IPS-20b (cell line): ENCODE measurements at regions not wholly inside any gene's neighbourhood (a gene's known extent, or its start where the extent isn't known, plus 50 kb on each side); places are given as distances from the start of the nearest gene placed in this dataset.

Source experiments
- H3K27ac ChIP-seq: one replicate; pipeline ENCODE4 v1.5.1; 2013; ENCODE audit warnings: low read length
- H3K27me3 ChIP-seq: 2 replicates; pipeline ENCODE4 v1.6.1; 2013; ENCODE audit warnings: mild to moderate bottlenecking, low read length, inconsistent platforms; ENCODE audit not compliant: insufficient read depth
- H3K36me3 ChIP-seq: 2 replicates; pipeline ENCODE4 v1.6.1; 2013; ENCODE audit warnings: low read depth, mild to moderate bottlenecking, inconsistent platforms, low read length, moderate library complexity; ENCODE audit not compliant: insufficient read depth
- H3K4me1 ChIP-seq: 2 replicates; pipeline ENCODE4 v1.6.1; 2013; ENCODE audit warnings: mild to moderate bottlenecking, control low read depth, inconsistent platforms, low read length, moderate library complexity; ENCODE audit not compliant: insufficient read depth
- H3K4me3 ChIP-seq: 2 replicates; pipeline ENCODE4 v1.5.1; 2013; ENCODE audit warnings: mild to moderate bottlenecking, low read length, inconsistent platforms
- H3K9ac ChIP-seq: 2 replicates; pipeline ENCODE4 v1.6.1; 2013; ENCODE audit warnings: low read depth, mild to moderate bottlenecking, inconsistent platforms, low read length, moderate library complexity
- H3K9me3 ChIP-seq: 2 replicates; pipeline ENCODE4 v1.6.1; 2013; ENCODE audit warnings: mild to moderate bottlenecking, low read depth, low read length, inconsistent platforms; ENCODE audit not compliant: insufficient read depth

DNA sequence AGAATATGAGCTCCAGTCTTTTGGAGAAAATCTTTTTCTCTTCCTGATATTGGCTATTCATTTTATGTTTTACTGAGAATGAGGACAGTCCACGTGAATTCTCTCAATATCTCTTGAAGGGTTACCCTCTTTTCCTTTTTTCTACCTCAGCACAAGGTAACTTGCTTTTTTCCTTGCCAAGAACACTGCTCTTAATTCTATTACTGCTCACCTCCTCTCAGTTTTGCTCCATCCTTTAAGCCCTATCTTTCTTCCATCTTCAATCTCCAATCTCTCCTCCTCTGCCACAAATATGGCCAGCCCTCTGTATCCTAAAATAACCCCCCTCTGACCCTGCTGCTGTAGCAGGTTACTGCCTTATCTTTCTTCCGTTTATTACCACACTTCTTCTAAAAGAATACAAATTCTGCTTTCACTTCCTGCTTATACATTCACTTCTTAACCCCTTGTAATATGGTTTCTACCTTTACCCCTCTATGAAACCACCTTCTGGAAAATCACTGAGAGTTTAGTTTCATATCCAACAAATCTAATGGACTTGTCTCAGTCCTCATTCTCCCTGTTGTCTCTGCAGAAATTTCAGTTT lies 89.0 kb downstream of the NFKBIZ start:
- Histone ChIP-seq H3K36me3 (no peaks in the 10 kb centered on the region), H3K9ac (no peak overlapping the region), H3K27ac (no peak overlapping the region), H3K27me3 (no peaks in the 10 kb centered on the region), H3K4me1 (peaks cover 7% of the 10 kb centered on the region; the same call in 1 of the 2 replicates), H3K9me3 (no peaks in the 10 kb centered on the region), H3K4me3 (no peak overlapping the region)

DNA sequence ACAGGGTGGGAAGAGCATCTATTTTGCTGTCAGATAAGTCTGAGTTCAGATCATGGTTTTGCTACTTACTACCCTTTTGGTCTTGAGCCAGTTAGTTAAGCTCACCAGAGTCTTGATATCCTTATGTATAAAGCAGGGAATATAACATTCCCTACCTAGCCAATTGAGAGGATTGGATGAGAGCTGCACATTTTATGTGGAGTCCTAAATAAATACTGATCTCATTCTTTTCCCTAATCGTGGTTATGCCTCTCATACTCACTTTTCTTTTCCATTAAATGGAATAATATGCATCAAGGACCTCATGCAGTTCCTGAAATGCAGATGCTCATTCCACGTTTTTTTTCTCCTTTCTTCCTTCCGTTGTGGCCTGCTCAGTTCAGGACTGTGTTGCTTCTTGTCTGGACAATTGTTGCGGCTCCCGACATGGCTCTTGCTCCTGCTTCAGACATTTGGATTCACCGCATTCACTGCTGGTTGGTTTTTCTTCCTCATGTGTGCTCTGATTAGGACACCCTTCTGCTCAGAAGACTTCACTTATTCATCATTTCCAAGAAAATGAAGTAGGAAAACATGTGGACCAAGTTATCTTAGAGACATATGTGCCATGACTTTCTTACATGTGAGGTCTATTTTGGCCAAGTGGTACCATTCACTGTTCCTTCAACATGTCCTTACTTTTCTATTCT lies 90.2 kb downstream of the NFKBIZ start:
- no peak overlapping the region for H3K4me3 ChIP-seq
- peaks cover 7% of the 10 kb centered on the region; the same call in 1 of the 2 replicates for H3K4me1 ChIP-seq
- no peak overlapping the region for H3K9ac ChIP-seq
- no peaks in the 10 kb centered on the region for H3K27me3 ChIP-seq
- no peak overlapping the region for H3K27ac ChIP-seq
- H3K36me3 ChIP-seq: no peaks in the 10 kb centered on the region
- H3K9me3 ChIP-seq: no peaks in the 10 kb centered on the region

GRCh38 chr3:101940521-101941317 lies 91.4 kb downstream of the NFKBIZ start:
- Histone ChIP-seq H3K9ac (no peak overlapping the region), H3K27me3 (no peaks in the 10 kb centered on the region), H3K36me3 (no peaks in the 10 kb centered on the region), H3K4me3 (no peak overlapping the region), H3K27ac (no peak overlapping the region), H3K9me3 (no peaks in the 10 kb centered on the region), H3K4me1 (peaks cover 7% of the 10 kb centered on the region; the same call in 1 of the 2 replicates)

- Histone ChIP-seq H3K27ac (no peak overlapping the region), H3K4me3 (no peak overlapping the region), H3K9ac (no peak overlapping the region)
Observed at GRCh38 chr3:101941318-101942040, 92.2 kb downstream of the NFKBIZ start.

DNA sequence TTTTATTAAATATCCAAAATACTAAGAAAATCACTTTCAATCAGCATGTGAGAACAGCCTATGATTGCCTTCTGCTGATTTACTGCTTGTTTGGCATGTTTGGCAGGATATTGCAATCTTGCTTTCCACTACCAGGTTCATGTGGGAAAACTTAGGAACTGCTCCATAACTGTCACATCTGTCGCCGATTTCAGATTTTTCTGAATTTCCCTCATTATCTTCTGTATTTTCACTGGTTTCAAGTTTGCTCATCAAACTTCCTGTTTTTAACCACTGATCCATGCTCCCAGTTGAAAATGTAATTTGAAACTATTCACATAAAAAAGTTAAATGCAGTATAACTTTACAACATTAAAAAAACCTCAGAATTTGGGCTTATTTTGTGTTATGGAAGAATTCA lies 93.0 kb downstream of the NFKBIZ start:
- Histone ChIP-seq H3K9me3 (no peaks in the 10 kb centered on the region), H3K27me3 (no peaks in the 10 kb centered on the region), H3K4me1 (peaks cover 7% of the 10 kb centered on the region; the same call in 1 of the 2 replicates), H3K36me3 (no peaks in the 10 kb centered on the region), H3K27ac (no peak overlapping the region), H3K9ac (no peak overlapping the region), H3K4me3 (no peak overlapping the region)

More at GRCh38 chr3:101941318-101942040, 92.2 kb downstream of the NFKBIZ start:
- no peaks in the 10 kb centered on the region for H3K9me3 ChIP-seq
- peaks cover 7% of the 10 kb centered on the region; the same call in 1 of the 2 replicates for H3K4me1 ChIP-seq
- H3K27me3 ChIP-seq: no peaks in the 10 kb centered on the region
- H3K36me3 ChIP-seq: no peaks in the 10 kb centered on the region

DNA sequence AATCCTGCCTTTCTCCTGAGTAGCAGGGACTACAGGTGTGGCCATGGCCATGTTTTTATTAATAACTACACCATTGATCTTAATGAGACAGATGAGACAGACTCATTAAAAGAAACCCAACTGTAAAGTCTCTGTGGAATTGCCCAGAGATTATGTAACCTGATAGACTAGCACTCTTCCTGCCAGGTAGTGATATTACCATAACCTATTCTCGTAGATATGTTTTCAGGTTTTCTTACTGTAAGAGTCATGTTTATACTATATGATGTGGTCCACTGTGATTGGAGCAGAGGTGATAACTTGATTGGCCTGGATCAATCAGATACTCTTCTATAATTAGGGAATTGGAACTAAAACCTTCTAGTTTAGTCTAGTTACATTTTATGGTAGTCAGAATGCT lies 93.7 kb downstream of the NFKBIZ start:
- Histone ChIP-seq H3K27ac (no peak overlapping the region), H3K9ac (no peak overlapping the region), H3K4me3 (no peak overlapping the region)

GRCh38 chr3:101944308-101944707 lies 95.0 kb downstream of the NFKBIZ start:
- no peak overlapping the region for H3K9ac ChIP-seq
- H3K36me3 ChIP-seq: no peaks in the 10 kb centered on the region
- H3K9me3 ChIP-seq: no peaks in the 10 kb centered on the region
- no peak overlapping the region for H3K27ac ChIP-seq
- H3K4me1 ChIP-seq: peaks cover 7% of the 10 kb centered on the region; the same call in 1 of the 2 replicates
- H3K4me3 ChIP-seq: no peak overlapping the region
- no peaks in the 10 kb centered on the region for H3K27me3 ChIP-seq

More for the DNA sequence above, 93.7 kb downstream of the NFKBIZ start:
- H3K4me1 ChIP-seq: peaks cover 7% of the 10 kb centered on the region; the same call in 1 of the 2 replicates
- no peaks in the 10 kb centered on the region for H3K27me3 ChIP-seq
- H3K9me3 ChIP-seq: no peaks in the 10 kb centered on the region
- H3K36me3 ChIP-seq: no peaks in the 10 kb centered on the region

- no peaks in the 10 kb centered on the region for H3K4me1 ChIP-seq
- no peak overlapping the region for H3K4me3 ChIP-seq
- H3K9ac ChIP-seq: no peak overlapping the region
- H3K27ac ChIP-seq: no peak overlapping the region
- H3K27me3 ChIP-seq: no peaks in the 10 kb centered on the region
- no peaks in the 10 kb centered on the region for H3K36me3 ChIP-seq
- H3K9me3 ChIP-seq: no peaks in the 10 kb centered on the region
Observed at GRCh38 chr3:101945980-101946379, 96.7 kb downstream of the NFKBIZ start.

- Histone ChIP-seq H3K36me3 (no peaks in the 10 kb centered on the region), H3K9me3 (no peaks in the 10 kb centered on the region), H3K4me3 (no peak overlapping the region), H3K4me1 (no peaks in the 10 kb centered on the region), H3K9ac (no peak overlapping the region), H3K27me3 (no peaks in the 10 kb centered on the region), H3K27ac (no peak overlapping the region)
Observed at GRCh38 chr3:101946906-101947305, 97.6 kb downstream of the NFKBIZ start.

- Histone ChIP-seq H3K27ac (no peak overlapping the region), H3K9me3 (no peaks in the 10 kb centered on the region), H3K36me3 (no peaks in the 10 kb centered on the region), H3K4me1 (no peaks in the 10 kb centered on the region), H3K27me3 (no peaks in the 10 kb centered on the region), H3K9ac (no peak overlapping the region), H3K4me3 (no peak overlapping the region)
Observed at GRCh38 chr3:101950510-101950909, 101.2 kb downstream of the NFKBIZ start.

GRCh38 chr3:101950985-101951733 lies 101.8 kb downstream of the NFKBIZ start:
- Histone ChIP-seq H3K36me3 (no peaks in the 10 kb centered on the region), H3K27me3 (no peaks in the 10 kb centered on the region), H3K4me3 (no peak overlapping the region), H3K4me1 (no peaks in the 10 kb centered on the region), H3K27ac (no peak overlapping the region), H3K9me3 (no peaks in the 10 kb centered on the region), H3K9ac (no peak overlapping the region)
